Amniotic epithelial cell (primary cell): ENCODE measurements at regions not wholly inside any gene's neighbourhood (a gene's known extent, or its start where the extent isn't known, plus 50 kb on each side); places are given as distances from the start of the nearest gene placed in this dataset.

Experiments used
- DNase-seq: peaks from one replicate; pipeline ENCODE4 v3.0.0-alpha.2; 2010; ENCODE audit warnings: low read depth

DNA sequence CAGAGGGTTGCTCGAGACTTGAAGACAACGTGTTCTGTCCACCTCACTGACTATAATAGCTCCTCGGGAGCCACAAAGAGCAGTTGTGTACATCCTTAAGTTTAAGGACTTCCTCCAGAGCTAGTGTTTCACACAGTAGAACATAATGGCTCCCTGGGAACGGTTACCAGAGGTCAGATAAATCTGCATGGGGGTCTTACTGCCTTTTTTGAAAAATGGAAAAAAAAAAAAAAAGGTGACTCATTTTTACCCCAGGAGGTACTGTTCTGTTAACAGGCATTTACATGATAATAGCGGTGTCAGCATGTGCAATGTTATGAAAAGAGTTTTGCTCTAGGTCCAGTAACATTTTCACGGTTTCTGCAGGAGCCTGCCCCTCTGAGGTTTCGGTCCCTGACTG lies 498.9 kb upstream of the WWC1 start:
- no peak for DNase-seq

DNA sequence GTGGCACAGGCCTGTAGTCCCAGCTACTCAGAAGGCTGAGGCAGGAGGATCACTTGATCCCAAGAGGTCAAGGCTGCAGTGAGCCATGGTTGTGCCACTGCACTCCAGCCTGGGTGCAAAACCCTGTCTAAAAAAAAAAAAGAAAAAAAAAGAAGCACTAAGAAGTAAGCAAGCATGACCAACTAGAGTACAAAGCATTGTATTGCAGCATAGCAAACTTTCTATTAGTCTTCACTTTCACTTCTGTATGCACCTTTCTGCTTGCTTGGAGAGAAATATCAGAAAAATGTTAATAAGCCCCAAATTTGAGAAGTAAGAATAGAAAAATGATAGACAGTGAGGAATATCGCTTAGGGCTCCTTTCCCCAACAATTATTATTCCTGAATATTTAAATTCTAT lies 497.7 kb upstream of the WWC1 start:
- DNase-seq, result no peak

DNA sequence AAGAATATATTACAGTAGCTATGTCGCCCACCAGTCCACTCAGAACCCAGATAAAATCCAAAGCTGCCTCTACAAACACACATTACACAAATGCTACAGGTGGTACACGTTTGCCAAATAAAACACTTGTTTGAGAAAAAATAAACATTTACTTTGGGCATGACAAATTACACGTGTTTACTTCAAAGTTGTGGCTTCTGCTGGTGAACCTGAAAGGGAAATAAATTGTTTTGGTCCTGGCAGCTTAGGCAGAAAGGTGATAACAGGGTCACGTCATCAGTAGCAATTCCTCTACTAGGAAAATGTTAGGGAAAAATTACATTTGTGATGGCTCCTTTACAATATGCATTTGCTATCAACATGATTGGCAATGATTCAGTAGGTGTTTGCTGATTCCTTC lies 497.3 kb upstream of the WWC1 start:
- no peak for DNase-seq

DNA sequence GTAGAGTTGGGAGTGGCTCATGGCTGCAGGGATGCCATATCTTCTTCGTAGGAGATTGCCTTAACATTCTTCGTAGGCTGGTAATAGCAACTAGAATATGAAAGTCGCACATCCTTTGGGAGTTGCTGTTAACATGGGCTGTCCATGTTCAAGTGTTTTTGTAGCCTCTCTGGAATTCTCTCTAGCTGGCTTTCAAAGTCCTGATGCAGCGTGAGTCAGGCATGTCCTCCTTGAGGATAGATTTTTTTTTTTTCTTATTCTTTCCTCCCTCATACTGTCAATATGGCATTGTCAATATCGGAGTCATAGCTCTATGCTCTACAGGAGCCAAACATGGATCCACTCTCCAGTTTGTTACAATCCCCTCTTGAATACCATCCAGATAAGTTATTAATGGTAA lies 494.8 kb upstream of the WWC1 start:
- no peak for DNase-seq

DNA sequence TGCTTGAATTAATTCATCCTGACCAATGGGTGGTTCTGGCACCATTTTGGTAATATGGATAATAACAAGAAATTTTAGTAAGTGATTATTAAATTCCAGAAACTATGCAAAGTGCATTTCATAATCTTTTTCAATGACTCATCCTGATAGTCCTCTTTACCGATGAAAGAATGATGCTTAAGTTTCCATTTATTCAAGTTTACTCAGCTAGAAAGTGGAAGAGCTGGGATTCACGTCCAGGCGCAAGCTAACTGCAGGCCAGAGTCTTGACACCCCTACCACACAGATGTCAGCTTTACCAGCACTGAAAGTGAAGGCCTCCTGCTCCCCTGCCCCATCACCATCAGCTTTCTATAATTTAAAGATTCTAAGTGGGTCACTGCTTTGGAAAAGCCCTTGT lies 493.5 kb upstream of the WWC1 start:
- DNase-seq, result peak; percentile 47

DNA sequence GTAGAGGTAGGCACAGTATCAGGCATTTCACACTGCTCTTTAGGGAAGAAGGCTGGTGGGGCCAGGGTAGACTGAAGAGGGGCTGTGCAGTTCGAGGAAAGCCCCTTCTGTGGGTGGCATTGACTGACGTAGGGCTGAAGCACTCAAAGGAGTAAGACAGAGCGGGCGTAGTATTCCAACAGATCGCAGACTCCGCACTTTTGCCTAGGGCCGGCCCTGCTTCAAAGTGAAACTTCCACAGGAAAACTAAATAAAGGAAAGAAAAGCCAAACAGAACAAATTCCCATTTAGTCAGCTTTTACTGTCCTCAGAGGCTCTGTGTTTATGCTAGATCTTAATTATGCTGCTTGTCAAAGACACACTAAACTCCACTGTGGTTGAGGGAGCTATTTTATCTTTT lies 493.0 kb upstream of the WWC1 start:
- DNase-seq, result no peak

DNA sequence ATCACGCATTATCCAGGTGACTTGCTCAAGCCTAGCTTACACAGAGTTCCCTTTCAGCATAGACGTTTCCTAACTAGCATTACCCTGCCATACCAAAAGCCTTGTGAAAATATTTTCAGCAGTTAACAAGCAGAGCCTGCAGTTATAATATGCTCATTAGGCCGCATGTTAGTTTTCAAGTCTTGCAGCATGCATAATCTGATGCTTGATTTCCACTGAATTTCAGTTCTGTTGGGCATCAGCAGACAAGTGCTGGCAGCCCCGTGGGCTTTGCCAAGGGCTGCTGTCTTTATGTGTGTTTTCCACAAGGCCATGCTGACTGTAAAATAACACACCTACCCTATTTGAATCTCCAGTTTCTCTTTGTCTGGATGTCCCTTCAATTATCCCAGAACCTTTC lies 491.0 kb upstream of the WWC1 start:
- no peak for DNase-seq

DNA sequence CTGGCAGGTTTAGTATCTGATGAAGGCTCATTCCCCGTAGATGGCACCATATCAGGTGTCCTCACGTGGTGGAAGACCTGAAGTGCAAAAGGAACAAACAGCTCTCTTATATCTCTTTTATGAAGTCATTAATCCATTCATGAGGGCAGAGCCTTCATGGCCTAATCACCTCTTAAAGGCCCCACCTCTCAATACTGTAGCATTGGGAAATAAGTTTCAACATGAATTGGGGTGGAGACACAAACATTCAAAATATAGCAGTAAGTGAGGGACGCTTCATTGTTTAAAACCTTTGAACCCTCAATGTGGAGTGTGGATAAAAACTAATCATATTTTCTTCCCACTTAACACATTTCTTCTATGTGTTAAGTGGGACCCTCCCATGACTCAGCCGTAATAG lies 489.4 kb upstream of the WWC1 start:
- no peak for DNase-seq

DNA sequence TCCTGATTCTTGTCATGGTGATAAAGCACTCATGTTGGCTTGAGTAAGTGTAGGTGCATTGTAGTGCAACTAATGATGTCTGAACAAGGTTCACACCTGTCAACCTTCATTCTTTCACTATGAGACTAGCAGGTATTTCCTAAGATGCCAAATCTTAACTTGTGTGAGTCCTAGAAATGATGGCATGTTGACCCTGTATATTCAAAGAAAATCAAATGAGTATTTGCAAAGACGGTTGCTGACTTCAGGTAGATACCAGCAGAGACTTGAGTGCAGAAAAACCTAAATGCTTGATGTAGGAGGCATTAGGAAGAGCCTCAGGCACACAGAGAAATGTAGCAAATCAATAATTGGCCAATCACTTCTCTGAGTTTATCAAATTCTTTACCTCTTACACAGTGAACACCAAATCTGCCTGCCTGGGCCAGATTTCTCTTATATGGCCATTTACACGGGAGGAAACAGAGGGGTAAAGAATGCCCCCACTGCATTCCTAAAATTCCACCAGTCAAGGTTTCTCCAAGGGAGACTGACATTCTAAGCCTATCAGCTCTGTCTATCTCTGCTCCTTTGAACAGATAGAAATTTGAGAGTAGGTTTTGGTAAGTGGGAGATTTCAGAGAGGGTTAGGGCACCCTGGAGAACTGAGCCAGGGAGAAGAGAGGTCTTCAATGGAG lies 488.6 kb upstream of the WWC1 start:
- peak; percentile 12 for DNase-seq

DNA sequence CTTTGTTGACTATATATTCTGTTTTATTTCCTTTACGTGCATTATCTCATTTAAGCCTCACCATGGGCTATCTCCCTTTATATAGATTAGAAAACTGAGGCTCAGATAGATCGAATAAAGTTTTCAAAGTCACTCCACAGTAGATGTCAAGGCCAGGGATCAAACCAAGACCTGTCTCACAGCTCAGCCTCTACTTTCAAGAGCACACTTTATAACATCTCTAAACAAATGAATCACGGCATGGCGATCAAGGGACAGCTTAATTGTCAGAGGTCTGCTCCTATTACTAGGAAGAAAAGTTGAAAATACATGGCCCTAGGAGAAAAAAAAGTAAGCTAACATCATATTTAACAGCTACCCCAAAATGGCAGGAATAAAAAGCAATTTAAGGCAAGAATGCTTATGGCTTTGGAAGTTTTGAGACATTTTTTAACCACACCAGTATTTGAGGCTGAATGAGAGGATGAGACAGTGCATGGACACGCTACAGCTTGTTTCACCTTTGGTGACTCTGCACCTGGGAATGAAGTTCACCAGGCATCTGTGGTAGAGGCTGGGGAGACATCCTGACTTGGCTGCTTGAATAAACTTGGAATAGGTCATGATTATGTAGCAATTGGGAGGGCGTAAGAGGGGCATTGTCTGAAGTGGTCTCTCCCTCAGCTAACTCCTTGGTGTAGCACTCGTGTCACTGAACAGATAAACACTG lies 486.8 kb upstream of the WWC1 start:
- no peak for DNase-seq

DNA sequence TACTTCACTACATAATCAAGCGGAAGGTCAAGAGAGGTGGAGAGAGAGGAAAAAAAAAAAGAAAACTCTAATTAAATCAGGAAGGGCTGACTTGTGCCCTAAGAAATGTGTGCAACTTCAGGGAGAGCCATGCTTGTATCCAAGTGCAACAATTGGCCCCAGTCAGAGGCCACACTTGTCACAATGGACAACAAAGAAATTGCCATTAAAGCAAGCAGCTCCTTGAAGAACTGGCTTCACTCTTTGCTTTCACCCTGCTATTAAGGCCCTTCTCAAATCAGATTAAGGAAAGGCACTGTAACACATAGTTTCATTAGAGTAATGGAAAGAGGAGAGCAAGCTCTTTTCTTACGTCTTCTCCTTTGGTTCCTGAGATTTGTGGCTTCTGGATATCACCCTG lies 480.9 kb upstream of the WWC1 start:
- DNase-seq, result no peak

DNA sequence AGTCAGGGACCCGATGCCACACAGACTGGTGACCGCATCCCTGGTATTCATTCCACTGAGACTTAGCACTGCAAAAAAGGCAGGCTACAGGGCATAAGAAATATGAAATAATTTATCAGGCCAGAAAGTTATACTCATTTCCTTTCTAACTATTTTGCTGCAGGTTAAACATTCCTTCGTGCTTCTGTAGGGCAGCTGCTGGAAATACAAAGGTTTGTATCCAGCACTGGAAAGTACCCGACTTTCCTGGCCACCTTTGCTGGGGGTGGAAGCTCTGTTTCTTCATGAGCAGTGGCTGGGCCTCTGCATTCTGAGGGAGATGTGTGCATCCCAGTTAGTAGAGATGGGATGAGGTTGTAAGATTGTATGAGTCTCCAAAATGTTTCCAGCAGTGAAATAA lies 478.6 kb upstream of the WWC1 start:
- DNase-seq, result no peak

DNA sequence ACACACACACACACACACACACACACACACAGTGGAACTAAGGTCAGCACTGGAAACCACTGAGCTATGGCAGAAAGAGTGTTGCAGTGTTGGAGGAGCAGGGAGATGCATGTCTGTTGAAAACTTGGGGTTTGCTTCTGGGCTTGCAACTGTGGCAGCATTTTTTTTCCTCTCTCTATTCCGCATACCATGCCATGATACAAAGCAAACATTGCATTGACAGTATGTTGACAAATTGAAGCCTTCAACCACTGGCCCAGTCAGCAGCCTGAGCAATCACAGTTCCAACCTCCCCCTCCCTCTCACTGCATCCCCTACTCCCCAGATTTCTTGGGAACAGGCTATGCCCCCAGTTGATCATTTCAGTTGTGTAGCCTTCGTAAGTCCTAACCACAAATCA lies 478.1 kb upstream of the WWC1 start:
- DNase-seq, result no peak

DNA sequence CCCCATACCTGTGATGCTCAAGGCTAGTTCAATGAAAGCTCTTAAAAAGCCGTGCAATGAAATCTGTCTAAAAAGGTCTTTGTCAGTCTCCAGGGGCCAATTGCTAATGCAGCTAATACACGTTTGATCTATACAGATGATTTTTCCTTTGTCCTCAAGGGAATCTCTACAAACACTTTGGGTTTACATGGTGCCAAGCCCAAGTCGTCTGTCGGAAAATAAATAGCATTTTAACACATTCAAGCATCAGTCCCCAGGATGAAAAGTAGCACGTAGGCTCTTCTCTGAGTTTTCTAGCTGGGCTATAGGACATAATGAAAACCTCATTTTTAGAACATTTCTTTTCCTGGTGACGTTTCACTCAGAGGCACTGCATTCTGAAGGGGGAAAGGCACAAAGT lies 477.4 kb upstream of the WWC1 start:
- no peak for DNase-seq

DNA sequence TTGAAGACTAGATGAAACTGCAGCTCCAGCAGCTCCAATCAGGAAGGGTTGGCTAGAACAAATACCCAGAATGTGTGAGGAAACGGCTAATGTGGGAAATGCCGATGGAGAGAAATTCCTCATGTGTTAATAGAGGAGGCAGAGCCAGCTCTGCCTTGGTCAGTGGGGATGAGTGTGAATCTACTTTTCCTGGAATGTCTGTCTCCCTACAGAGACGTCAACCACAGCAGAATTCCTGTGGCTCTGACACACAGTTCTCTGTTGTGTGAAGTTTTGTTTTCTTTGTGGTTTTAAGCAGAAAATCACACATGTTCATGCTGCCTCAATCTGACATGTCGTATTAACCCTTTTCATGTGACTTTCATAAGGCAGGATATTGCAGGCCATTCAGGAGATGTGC lies 476.6 kb upstream of the WWC1 start:
- peak; percentile 98 for DNase-seq

DNA sequence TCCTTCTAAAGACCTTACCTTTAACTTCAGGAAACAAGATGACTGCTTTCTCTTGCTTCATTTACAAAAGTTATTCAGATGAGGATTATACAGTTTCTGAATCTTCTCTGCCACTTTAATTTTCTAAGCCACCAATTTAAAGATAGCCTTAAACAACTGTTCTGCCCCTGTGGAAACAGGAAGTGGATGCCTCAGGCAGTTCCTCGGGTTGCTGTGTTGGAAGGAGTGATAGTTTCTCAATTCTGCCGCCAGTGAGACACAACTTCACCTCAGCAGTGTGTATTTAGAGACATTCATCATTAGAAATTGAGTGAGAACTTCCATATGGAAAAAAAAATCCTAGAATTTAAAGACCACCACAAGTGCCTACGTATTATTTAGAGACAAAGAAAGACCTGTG lies 475.1 kb upstream of the WWC1 start:
- DNase-seq, result peak; percentile 39

DNA sequence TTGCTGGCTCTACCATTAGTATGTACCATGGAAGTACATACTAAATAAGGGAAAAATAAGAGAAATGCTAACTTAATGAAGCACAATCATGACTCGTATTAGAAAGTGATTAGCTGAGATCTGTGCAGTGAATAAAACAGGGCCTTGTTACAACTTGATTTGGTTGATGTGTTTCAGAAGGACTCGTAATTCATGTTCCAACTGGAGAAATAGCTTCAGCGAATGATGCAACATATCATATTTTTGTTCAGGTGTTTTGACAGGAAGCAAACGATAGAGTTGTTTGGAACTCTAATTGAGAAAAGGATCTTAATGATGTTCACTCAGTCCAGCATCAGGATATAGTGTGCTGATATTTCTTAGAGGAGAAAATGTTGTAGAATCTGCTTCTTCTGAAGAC lies 474.6 kb upstream of the WWC1 start:
- DNase-seq, result no peak

DNA sequence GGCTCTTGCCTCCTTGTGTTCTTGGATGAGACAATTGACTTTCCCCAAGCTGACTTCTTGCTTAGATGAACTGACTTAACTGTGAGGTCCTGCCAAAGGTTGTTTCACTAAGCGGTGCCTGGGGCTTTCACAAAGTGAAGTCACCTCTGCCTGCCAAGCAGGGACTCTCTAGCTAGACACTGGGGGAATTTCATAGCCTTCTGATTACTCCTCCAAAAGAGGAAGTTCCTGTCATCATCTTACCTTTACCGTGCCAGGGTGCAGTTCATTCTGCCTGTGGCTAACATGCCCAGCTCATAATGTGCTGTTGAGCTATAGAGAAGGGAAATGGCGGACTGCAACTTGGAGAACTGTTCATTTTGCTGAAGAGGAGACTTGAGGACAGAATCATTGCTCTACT lies 472.0 kb upstream of the WWC1 start:
- DNase-seq, result no peak

DNA sequence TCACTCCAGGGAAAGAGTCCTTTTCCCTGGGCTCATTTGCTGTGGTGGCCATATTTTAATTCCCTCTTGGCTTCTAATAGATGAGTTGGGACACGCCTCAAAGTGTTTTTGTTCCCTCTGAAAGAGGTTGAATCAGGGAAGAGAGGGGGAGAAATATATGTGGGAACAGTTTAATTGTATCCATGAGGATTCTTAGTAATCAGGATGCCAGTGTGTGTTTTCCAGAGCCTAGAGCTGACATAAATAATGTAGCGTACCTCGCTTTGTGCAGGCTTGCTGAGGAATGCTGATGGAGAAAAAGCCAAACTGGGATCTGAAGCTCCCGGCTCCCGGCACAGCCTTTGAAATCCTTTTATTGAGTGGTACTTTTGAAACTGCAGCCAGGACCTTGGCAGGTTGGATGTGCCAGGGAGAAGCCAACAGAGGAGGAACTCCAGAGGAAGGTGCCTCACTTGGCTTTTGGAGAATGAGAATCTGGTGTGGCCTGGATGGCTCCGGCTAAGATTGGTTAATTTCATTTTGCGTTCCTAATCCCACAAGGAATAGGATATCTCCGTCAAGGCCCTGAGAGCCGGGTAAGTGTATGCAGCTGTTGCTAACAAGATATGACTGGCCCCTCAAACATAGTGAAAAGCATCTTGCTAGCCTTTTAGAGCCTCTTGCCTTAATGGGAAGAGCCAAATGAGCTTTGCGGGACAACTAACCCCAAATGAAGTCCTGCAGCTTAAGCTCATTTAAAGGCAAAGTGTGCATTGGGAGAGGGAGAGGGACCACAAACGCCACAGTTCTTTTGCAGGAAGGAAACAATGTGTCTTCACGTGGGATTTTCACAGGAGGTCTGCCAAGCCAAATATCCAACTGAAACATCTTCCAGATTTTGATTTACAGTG lies 471.1 kb upstream of the WWC1 start:
- no peak for DNase-seq

DNA sequence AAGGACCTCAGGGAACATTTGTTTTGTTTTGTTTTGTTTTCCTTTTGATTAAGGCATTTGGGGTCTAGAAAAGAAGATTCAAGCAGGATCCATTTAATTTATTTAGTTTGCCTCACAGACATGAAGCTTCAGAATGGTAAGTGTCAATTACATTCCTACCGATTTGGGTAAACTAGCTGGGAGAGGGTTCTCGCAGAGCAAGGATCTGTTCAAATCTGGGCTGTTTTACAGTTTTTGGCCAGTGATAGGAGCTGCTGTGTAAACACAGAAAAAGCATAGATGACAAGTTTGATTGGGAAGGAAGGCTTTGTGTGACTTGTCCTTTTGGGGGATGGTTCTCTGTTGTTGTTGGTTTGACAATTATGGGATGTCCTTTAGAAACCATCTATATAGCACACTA lies 470.3 kb upstream of the WWC1 start:
- no peak for DNase-seq

DNA sequence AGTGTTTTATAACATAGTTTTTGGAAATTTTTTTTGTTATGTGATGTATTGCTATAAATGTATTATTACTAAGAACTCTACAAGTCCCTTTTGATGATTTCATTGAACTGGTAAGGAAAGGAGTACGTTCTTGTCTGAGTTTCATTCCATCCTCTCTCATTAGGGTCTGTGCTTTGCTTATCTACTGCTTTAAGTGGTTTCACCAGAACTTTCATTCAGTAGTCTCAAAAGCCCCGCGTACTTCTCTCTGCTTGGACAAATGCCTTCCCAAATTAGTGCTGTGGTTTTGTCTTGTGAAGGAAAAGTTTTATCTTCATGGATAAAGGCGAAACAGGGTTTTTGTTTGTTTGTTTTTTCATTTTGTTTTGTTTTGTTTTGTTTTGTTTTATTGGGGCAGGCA lies 469.8 kb upstream of the WWC1 start:
- DNase-seq, result no peak

DNA sequence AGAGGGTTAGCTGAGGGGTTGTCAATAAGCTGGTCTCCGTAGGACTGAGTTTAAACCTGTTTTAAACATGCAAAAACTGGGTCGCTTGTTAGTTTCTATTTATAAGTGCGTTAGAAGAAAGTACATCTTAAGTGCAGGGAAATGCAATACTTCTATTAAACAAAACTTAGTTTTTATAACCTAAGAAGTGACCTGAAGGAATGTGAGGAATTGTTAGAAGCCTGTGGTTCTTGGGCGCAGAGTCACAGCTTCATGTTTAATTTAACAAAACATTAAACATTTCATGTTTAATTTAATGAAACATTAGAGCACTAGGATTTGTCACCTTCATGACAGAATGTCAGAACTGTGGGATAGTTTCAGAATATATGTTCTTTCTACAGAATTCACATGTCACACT lies 469.2 kb upstream of the WWC1 start:
- DNase-seq, result no peak

DNA sequence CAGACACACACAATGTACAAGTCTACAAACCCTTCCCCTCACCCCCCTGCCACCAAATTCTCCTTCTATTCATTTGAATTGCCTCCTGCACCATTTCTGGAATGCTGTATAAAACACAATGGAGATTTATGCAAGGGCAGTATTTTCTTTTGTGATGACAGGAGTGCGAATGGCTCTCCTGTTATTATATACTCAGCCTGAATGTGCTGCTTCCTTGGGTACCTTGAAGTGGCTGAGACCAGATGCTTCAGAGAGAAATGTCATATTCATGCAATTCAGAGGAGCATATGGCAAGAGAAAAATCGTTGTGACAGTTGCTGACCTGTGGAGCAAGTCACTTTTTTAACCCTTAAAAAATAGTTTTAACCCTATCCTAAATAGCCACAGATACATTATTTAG lies 468.0 kb upstream of the WWC1 start:
- DNase-seq, result no peak
